ENCODE measurements at regions not wholly inside any gene's neighbourhood (a gene's known extent, or its start where the extent isn't known, plus 50 kb on each side); places are given as distances from the start of the nearest gene placed in this dataset.

DNA sequence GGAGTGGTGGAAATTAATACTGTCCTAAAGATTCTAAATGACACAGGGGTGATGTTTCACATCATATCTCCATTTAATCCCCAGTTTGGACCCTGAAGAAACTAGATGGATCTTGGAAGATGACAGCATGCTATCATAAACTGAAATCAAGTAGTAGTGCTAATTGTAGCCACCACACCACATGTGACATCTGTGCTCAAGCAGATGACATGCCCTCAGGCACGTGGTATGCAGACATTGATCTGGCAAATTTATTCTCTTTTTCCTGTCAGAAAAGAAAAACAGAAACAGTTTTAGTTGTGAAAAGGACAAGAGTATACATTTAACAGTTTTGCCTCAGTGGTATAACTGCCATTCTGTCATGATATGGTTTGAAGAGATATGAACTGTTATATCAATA, 52.9 kb upstream of the PGR start:
- Histone ChIP-seq H2AK5ac (ENCODE audit: low read depth, low read length) (no peak overlapping the region), H2BK5ac (ENCODE audit: low read length) (no peak overlapping the region), H4K8ac (ENCODE audit: low read depth, low read length) (no peak overlapping the region), H2BK15ac (ENCODE audit: low read length) (no peak overlapping the region), H3K4me2 (ENCODE audit: insufficient read depth, low read length, poor library complexity, severe bottlenecking) (no peak overlapping the region), H3K4ac (ENCODE audit: low read length) (no peak overlapping the region), H2BK12ac (ENCODE audit: low read length) (no peak overlapping the region), H3K9ac (ENCODE audit: low read depth, low read length, poor library complexity) (no peak overlapping the region), H3K9me3 (replicated peaks in 1 of 2; ENCODE audit: control insufficient read depth in 2 of 2, insufficient read depth in 1 of 2, low read depth in 1 of 2, low read length in 2 of 2) (no peaks in the 10 kb centered on the region), H4K91ac (ENCODE audit: low read depth, low read length, poor library complexity) (no peak overlapping the region), H2BK120ac (ENCODE audit: low read depth, low read length) (no peak overlapping the region), H3K36me3 (replicated peaks in 1 of 2; ENCODE audit: control insufficient read depth in 2 of 2, insufficient read depth in 2 of 2, low read length in 2 of 2) (no peaks in the 10 kb centered on the region), H3K4me1 (ENCODE audit: control insufficient read depth in 2 of 2, insufficient read depth in 1 of 2, low read depth in 1 of 2, low read length in 2 of 2) (no peaks in the 10 kb centered on the region), H3K4me3 (ENCODE audit: low read length in 2 of 2) (no peak overlapping the region), H3K14ac (ENCODE audit: low read length) (no peak overlapping the region), H3K27me3 (ENCODE audit: control insufficient read depth in 3 of 3, insufficient read depth in 3 of 3, low read depth in 1 of 3, low read length in 3 of 3) (no peaks in the 10 kb centered on the region), H3K27ac (replicated peaks; ENCODE audit: low read length) (no peak overlapping the region), H2AFZ (ENCODE audit: low read length) (no peak overlapping the region), H3K79me1 (ENCODE audit: low read depth, low read length) (no peaks in the 10 kb centered on the region), H3K23ac (ENCODE audit: low read depth, low read length, poor library complexity) (no peak overlapping the region), H3K18ac (ENCODE audit: low read length) (no peak overlapping the region)
- DNase-seq (ENCODE audit: low spot score): no peak
- WGBS, 2 donors (ENCODE audit: extremely low coverage in 2 of 2, insufficient read length in 2 of 2, insufficient replicate concordance in 1 of 2): no CpG with 5 or more reads among the region's 1 CpG

DNA sequence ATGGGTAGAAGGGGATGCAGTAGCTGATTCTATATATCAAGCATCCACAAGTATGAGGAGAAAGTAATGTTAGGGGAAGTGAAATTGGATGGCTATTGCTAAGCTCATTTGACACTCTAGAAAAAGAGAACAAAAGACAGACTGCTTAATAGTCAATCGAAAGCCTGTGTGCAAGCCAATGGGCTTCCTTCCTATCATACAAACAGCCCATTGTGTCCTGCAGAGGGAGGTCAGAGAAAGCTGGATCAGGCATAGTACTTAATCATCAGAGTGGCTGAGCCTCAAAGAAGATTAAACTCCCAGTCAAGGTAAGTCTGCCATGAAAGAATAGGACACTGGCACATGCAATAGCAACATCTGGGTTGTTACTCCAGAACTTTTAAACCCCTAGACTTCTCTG, 50.9 kb upstream of the PGR start:
- H3K4me3 ChIP-seq (ENCODE audit: low read length in 2 of 2): no peak overlapping the region
- H3K14ac ChIP-seq (ENCODE audit: low read length): no peak overlapping the region
- no peak overlapping the region for H3K4me2 ChIP-seq (ENCODE audit: insufficient read depth, low read length, poor library complexity, severe bottlenecking)
- H4K91ac ChIP-seq (ENCODE audit: low read depth, low read length, poor library complexity): no peak overlapping the region
- no peak overlapping the region for H3K9ac ChIP-seq (ENCODE audit: low read depth, low read length, poor library complexity)
- H2BK5ac ChIP-seq (ENCODE audit: low read length): no peak overlapping the region
- H3K4me1 ChIP-seq (ENCODE audit: control insufficient read depth in 2 of 2, insufficient read depth in 1 of 2, low read depth in 1 of 2, low read length in 2 of 2): no peaks in the 10 kb centered on the region
- H3K79me1 ChIP-seq (ENCODE audit: low read depth, low read length): no peaks in the 10 kb centered on the region
- H3K36me3 ChIP-seq (replicated peaks in 1 of 2; ENCODE audit: control insufficient read depth in 2 of 2, insufficient read depth in 2 of 2, low read length in 2 of 2): no peaks in the 10 kb centered on the region
- H2AFZ ChIP-seq (ENCODE audit: low read length): no peak overlapping the region
- H3K23ac ChIP-seq (ENCODE audit: low read depth, low read length, poor library complexity): no peak overlapping the region
- H3K9me3 ChIP-seq (replicated peaks in 1 of 2; ENCODE audit: control insufficient read depth in 2 of 2, insufficient read depth in 1 of 2, low read depth in 1 of 2, low read length in 2 of 2): no peaks in the 10 kb centered on the region
- no peak overlapping the region for H2BK120ac ChIP-seq (ENCODE audit: low read depth, low read length)
- no peak overlapping the region for H4K8ac ChIP-seq (ENCODE audit: low read depth, low read length)
- H2AK5ac ChIP-seq (ENCODE audit: low read depth, low read length): no peak overlapping the region
- no peak overlapping the region for H3K4ac ChIP-seq (ENCODE audit: low read length)
- WGBS, 2 donors (ENCODE audit: extremely low coverage in 2 of 2, insufficient read length in 2 of 2, insufficient replicate concordance in 1 of 2): no CpG with 5 or more reads among the region's 1 CpG
- H3K18ac ChIP-seq (ENCODE audit: low read length): no peak overlapping the region
- H2BK12ac ChIP-seq (ENCODE audit: low read length): no peak overlapping the region
- H2BK15ac ChIP-seq (ENCODE audit: low read length): no peak overlapping the region
- H3K27ac ChIP-seq (replicated peaks; ENCODE audit: low read length): no peak overlapping the region
- H3K27me3 ChIP-seq (ENCODE audit: control insufficient read depth in 3 of 3, insufficient read depth in 3 of 3, low read depth in 1 of 3, low read length in 3 of 3): no peaks in the 10 kb centered on the region
- no peak for DNase-seq (ENCODE audit: low spot score)

Data from neuronal stem cell (in vitro differentiated cells).